22Rv1 (cell line): ENCODE measurements at regions not wholly inside any gene's neighbourhood (a gene's known extent, or its start where the extent isn't known, plus 50 kb on each side); places are given as distances from the start of the nearest gene placed in this dataset.

Source experiments
- CTCF ChIP-seq: fragments of 450-650 bp; IDR thresholded peaks from 2 replicates; pipeline ENCODE4 v1.5.1; 2017; ENCODE audit warnings: mild to moderate bottlenecking
- ZFX ChIP-seq: fragments of 450-650 bp; IDR thresholded peaks from 2 replicates; pipeline ENCODE4 v1.6.1; 2017; ENCODE audit warnings: antibody characterized with exemption, borderline replicate concordance

- TF ChIP-seq CTCF = no peak
- no peak for TF ChIP-seq ZFX
Observed at GRCh38 chr2:128433911-128434550, 115.4 kb upstream of the HS6ST1 start.
